HG02981 (cell line): ENCODE measurements at regions not wholly inside any gene's neighbourhood (a gene's known extent, or its start where the extent isn't known, plus 50 kb on each side); places are given as distances from the start of the nearest gene placed in this dataset.

ENCODE experiments used
- ATAC-seq: cut with Tn5 transposase; IDR thresholded peaks from one replicate; pipeline ENCODE4 v1.9.1; 2021; ENCODE audit warnings: mild to moderate bottlenecking, moderate library complexity; ENCODE audit not compliant: unreplicated experiment

DNA sequence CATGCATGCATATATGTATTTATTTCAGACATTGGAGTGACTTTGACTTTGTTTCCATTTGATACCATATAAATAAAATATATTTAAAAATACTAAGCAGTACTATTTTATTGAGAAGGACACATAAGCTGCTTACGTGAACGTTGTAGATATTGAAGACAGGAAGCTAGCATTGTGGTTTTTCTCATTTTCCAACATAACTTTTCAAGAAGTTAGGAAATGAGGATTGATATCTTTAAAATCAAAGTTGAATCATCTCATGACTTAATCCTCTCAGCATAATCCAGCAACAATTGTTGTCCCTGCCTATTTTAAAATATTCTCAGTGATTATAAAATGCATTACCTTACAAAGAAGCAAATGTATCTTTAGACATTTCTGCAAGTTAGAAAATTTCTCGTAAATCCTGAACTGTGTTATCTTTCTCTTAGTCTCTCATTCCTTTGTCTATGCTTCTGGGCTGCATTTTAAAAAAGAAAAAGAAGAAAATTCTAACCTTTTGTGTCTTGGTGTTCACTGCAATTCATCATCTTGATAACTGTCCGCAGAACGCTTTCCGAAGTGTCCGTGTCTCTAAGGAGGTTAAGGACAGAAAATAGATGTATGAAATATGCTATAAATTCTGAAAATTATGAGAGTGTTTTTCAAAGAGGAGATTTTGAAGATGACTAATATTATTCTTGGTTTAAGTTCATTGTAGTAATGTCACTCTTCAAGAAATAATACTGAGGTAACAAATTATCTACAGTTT is 1089.9 kb upstream of the CDH6 start:
- no peak for ATAC-seq

DNA sequence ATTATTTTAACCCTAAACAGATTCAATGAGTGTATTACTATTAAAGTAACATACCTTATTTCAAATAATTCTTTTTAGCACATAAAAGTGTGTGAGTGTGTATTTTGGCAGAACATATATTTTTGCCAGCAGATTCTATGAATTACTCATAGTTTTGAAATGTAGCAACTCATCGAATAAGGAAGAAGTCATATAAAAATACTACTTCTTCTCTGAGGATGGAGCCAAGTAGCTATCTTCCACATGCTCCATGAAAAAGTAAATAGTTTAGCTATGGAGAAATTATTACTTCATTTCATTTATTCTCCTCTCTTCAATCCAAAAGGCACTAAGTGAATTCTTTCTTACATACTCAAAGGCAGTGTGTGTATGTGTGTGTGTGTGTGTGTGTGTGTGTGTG is 1090.4 kb upstream of the CDH6 start:
- no peak for ATAC-seq

GRCh38 chr5:30102185-30102584 is 1091.3 kb upstream of the CDH6 start:
- ATAC-seq, result no peak

DNA sequence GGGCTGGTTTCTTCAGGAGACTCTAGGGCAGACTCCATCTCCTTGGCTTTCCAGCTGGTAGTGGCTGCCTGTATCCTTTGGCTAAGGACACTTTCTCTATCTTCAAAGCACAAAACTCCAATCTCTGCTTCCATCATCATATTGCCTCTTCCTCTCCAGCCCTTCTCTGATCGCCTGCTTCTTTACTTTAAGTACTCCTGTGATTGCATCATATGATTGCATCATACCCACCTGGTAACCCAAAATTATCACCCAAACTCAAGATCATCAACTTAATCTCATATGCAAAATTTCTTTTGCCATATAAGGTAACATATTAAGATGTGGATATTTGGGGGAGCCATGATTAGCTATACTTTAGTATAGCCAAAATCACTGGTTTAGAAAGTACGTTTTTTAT is 1092.6 kb upstream of the CDH6 start:
- no peak for ATAC-seq

- no peak for ATAC-seq
Measured at GRCh38 chr5:30100148-30100713, 1093.3 kb upstream of the CDH6 start.

DNA sequence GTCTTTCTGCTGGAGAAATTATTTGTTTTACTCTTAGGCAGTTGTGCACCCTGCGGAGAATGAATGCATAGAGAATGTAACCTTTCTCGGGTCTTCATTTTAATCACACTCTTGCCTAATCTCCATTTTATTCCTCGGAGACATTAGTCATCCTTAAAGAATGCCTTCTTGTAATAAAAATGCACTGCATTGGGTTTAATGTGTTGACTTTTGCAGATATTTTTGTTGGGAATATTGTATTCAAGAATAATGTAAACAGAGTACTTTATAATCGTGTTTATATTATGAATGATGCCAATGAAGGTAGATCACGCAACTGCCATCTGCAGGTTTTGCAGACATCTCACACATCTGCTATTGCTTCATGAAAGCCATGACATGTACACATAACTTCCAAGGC is 1093.9 kb upstream of the CDH6 start:
- ATAC-seq, result no peak

DNA sequence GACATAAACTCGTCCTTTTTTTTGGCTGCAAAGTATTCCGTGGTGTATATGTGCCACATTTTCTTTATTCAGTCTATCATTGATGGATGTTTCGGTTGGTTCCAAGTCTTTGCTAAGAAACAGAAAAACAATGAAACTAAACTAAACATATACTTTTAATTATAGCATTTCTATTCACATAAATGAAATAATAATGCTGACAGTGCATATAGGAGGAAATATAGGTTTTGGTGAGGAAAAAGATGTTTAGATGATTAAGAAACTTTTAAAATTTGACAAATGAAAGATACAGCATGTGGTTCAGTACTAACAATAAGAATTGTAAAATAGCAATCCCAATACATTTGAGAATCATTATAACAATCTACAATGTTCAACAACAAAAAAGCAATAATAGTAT is 1094.5 kb upstream of the CDH6 start:
- ATAC-seq, result no peak

DNA sequence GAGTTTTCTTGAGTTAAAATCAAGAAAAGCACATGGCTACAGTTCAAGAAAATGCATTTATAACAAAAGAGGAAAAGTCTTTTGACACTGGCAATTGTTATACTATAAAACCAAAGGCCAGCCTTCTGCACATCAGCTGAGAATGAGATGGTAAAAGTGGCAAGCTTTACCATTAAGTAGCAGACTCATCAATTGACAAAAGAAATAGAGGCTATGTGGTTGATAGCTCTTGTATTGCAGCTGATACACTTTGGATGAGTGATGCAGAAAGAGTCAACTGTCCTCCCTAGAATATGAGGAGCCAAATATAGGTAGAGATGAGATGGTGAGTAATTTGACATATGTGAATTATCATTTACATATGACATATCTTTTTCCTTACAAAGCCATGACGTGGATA is 1100.9 kb upstream of the CDH6 start:
- ATAC-seq, result no peak

DNA sequence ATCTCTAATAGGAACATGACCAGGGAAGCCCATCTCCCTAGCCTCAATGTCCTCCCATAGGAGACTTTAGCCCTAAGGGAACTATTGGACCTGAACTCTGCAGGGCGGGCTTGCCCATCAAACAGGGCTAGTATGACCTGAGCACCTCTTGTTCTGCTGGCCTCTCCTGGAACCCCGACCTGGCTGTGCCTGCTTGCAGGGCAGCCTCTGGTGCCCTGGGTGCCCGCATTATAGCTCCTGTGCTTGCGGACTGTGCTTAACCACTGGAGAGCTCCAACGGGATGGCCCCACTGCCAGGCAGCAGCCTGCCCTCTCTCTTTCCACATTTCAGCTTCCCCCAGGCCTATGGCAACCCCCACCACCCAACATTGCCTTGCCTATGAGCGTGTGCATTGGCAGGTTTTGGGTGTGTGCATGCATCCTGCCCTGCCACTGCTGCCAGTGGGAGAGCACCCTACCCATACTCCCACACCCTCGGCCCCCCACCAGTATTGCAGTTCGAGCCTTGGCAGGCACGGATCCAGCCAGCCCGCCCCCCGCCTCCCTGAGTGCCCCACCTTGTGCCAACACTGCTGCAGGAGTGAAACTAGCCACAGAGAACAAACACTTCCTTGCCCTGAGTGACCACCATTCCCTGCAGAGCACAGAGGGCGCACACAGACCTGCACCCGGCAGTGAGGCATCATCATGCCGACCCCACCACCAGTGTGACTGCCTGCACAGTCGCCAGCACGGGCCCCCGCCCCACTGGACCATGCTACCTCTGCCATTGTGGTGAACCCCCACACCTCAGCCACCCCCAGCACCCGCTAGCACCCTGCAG is 1123.8 kb upstream of the CDH6 start:
- no peak for ATAC-seq

- ATAC-seq, result no peak
Measured at GRCh38 chr5:30063503-30063902, 1130.0 kb upstream of the CDH6 start.

DNA sequence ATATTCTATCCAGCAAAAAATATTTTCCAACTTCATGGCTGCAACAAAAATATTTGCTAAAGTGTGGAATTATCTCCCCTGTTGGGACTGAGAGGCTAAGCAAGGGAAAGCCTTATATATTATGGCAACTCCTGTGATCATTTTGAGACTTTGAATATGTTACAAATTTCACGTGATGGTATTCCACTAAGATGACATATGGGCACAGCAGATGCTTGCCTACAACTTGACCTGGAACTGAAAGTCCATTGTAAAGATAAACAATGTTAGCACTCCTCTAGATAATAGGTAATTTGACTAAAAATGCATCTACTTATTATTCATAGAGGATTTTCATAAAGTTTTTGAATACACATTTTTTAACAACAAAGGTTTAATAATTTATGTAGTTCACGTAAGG is 1141.5 kb upstream of the CDH6 start:
- ATAC-seq, result no peak

GRCh38 chr5:30050056-30050815 is 1143.2 kb upstream of the CDH6 start:
- no peak for ATAC-seq

GRCh38 chr5:30042677-30043076 is 1150.8 kb upstream of the CDH6 start:
- ATAC-seq, result no peak

DNA sequence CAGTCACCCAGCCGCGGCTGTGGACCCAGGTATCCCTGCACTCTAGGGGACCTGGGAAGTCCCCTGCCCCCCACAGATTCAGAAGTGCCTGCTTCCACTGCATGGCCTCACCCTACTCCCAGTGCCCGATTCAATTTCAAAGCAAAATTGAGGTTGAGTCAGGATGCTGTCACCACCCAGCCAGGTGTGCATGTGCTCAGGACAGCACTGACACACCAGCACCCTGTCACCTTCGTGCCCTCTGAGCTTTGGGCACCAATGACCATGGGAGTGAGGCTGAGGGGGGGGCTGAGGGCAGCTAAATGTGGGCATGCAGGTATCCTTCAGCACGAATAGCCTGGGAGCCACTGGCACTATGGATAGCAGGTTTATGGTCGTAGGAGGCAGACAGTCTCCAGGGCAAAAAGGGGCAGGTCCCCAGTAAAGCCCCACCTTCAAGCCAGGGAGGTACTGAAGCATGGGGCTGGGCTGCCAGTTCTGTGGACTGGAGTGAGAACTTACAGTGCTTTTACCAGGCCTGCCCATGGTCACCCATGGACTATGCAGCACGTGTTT is 1151.6 kb upstream of the CDH6 start:
- no peak for ATAC-seq

GRCh38 chr5:30041291-30041690 is 1152.2 kb upstream of the CDH6 start:
- no peak for ATAC-seq

GRCh38 chr5:30040488-30041118 is 1152.9 kb upstream of the CDH6 start:
- ATAC-seq, result peak; percentile 64

DNA sequence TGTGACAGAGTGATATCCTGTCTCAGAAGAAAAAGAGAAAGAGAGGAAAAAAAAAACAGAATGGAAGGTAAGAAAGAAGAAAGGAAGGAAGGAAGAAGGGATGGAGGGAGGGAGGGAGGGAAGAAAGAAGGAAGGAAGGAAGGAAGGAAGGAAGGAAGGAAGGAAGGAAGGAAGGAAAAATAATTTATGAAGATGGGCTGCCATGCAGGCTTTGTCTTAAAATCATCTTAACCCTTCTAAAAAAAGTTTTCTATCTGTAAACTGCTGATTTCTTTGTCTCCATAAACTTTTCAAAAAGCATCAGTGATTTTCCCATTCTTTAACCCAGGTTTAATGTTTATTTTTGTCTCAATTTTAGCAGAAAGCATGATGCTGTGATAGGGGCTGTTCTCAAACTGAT is 1154.1 kb upstream of the CDH6 start:
- no peak for ATAC-seq

DNA sequence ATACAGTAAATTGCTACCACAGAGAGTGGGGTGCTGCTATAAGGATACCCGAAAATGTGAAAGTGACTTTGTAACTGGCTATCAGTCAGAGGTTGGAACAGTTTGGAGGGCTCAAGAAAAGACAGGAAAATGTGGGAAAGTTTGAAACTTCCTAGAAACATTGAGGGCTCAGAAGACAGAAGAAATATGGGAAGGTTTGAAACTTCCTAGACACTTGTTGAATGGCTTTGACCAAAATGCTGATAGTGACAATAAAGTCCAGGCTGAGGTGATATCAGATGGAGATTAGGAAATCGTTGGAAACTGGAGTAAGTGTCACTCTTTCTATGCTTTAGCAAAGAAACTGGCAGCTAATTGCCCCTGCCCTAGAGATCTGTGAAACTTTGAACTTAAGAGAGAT is 1158.6 kb upstream of the CDH6 start:
- ATAC-seq, result no peak

DNA sequence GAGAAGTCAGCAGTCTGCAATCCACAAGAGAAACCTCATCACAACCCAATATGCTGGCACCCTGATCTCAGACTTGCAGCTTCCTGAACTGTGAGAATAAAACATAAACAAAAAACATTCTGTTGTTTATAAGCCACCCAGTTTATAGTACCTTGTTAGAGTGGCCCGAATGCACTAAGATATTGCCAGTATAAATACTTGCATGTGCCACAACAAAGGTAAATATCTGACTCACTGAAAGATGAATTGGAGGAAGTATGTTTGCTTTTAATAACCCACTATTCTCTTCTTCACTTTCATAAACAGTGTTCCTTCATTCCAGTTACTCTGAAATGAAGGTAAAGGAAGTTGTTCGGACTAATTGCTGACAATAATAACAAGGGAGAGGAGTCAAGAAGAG is 1163.4 kb upstream of the CDH6 start:
- ATAC-seq, result no peak

DNA sequence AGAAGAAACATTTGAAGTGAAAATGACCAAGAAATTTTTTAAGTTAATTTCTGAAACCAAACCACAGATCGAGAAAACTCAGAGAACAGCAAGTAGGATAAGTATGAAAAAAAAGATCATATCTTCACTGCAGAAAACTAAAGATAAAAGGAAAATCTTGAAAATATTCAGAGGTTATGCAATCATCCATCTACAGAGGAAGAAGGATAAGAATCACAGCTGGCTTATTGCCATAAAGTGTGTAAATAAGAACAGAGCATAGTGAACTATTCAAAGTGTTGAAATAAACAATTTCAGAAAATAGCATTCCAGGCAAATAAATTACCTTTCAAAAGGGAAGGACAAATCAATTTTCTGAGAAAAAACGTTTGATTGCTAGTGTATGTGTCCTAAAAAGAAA is 1191.7 kb upstream of the CDH6 start:
- ATAC-seq, result no peak

DNA sequence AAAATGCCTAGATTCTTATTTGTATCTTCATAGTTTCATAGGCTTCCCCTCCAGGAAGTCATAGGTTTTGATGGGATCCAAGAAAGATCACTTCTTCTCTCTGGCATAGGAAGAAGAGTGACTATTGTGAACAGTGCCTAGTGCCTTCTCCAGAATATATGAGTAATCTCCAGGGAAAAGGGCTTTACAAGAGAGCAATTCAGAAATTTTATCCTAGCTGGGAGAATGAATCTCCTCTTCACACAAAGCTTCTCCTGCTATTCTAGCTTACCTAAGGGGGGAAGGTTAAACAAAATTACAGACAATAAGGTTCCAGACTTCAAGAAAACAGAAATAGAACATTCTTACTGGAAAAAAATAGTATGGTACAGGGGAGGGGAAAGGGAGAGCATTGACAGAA is 1193.3 kb upstream of the CDH6 start:
- ATAC-seq, result no peak
